ENCODE measurements at regions not wholly inside any gene's neighbourhood (a gene's known extent, or its start where the extent isn't known, plus 50 kb on each side); places are given as distances from the start of the nearest gene placed in this dataset.

DNA sequence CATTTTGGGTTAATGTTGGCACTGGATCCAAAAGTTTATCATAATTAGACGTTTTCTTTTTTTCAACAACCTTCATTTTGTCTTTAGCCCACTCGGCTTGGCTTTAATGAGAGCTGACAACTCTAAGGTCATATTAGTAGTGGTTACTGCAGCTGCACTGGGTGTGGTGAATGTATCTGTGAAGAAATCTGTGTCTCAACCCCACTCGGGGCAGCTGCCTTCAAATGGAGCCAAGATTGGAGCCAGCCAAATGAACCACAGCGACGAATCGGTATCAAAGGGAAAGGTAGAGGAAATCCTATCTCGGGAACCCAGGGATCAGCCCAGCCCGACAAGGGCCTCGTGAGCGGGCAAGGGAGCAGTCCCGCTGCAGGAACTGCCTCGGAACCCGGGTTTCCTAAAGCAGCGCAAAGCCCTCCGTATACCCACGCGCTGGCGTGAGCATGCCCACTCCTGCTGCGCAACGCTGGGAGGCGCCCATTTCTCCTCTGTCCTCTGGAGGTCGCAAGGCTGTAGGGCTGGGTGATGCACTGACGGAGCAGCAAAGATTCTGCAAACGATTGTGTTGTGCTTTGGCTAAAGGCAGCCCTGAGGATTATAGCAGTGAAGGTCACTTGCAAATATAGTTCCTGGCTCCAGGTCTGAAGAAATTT is 98.7 kb upstream of the MBL2 start:
- TF ChIP-seq POLR2A (IDR thresholded peaks at IDR 0.05) = no peak
- TF ChIP-seq, protein P1, sequence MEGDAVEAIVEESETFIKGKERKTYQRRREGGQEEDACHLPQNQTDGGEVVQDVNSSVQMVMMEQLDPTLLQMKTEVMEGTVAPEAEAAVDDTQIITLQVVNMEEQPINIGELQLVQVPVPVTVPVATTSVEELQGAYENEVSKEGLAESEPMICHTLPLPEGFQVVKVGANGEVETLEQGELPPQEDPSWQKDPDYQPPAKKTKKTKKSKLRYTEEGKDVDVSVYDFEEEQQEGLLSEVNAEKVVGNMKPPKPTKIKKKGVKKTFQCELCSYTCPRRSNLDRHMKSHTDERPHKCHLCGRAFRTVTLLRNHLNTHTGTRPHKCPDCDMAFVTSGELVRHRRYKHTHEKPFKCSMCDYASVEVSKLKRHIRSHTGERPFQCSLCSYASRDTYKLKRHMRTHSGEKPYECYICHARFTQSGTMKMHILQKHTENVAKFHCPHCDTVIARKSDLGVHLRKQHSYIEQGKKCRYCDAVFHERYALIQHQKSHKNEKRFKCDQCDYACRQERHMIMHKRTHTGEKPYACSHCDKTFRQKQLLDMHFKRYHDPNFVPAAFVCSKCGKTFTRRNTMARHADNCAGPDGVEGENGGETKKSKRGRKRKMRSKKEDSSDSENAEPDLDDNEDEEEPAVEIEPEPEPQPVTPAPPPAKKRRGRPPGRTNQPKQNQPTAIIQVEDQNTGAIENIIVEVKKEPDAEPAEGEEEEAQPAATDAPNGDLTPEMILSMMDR (IDR thresholded peaks at IDR 0.05) = no peak
- intact Hi-C loops (cut with DNase I) = no loop called here
- 68 to 80% methylated on average over 6 to 15 of the region's 24 CpGs for WGBS, 2 donors

DNA sequence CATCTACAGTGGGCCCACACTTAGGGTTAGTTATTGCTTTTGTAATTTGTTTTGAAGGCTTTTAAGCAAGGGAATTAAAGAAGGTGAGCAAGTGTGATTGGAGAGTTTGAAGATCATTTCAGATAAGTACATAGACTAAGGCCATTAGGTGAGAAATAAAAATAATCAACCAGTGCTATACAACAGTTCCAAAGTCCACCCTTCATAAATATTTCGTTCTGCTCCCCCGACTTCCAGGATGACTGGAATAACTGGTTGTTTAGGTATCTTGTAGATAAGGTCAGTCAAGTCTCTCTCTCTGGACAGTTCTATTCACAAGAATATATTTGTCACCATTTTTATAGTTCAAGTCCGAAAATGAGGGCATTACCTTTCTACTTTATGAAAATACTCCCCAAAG is 98.0 kb upstream of the MBL2 start:
- H3K36me3 ChIP-seq = no peaks in the 10 kb centered on the region
- H3K27me3 ChIP-seq = no peaks in the 10 kb centered on the region
- no peaks in the 10 kb centered on the region for H3K4me1 ChIP-seq
- intact Hi-C loops (cut with DNase I) = no loop called here
- TF ChIP-seq, protein P1 (IDR thresholded peaks at IDR 0.05) = no peak
- TF ChIP-seq POLR2A (IDR thresholded peaks at IDR 0.05) = no peak
- H3K4me3 ChIP-seq = no peak overlapping the region
- DNase-seq = no peak
- WGBS, 2 donors = 60 to 81% methylated on average over 3 of the region's 3 CpGs
- H3K9me3 ChIP-seq = peaks cover 0 to 8% (median 0%) of the 10 kb centered on the region in 3 donors
- H3K27ac ChIP-seq = no peak overlapping the region

More for the DNA sequence above, 98.7 kb upstream of the MBL2 start:
- no peak for DNase-seq
- Histone ChIP-seq H3K27me3 (no peaks in the 10 kb centered on the region), H3K27ac (no peak overlapping the region), H3K4me3 (no peak overlapping the region), H3K36me3 (no peaks in the 10 kb centered on the region), H3K9me3 (peaks cover 0 to 8% (median 0%) of the 10 kb centered on the region in 3 donors), H3K4me1 (no peaks in the 10 kb centered on the region)

DNA sequence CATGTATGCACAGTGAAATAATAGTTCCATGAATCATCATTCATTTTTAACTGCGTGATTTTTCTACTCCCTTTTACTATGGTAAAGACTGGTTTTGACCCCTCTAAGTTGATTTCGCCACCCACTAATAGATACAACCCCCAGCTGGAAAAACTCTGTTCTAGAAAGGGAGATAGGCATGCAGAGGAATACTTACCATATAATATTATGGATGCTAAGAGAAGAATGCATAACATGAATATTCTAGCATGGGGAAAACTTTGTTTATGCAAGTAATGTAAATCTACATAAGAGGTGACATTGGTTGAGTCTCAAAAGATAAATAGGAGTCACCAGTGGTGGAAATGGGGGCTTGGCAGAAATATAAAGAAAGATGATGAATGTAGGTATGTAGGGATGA is 97.3 kb upstream of the MBL2 start:
- TF ChIP-seq POLR2A (IDR thresholded peaks at IDR 0.05) = no peak
- TF ChIP-seq, protein P1 (IDR thresholded peaks at IDR 0.05) = no peak
- intact Hi-C loops (cut with DNase I) = no loop called here
- 79 to 80% methylated on average over 2 of the region's 2 CpGs for WGBS, 2 donors
- H3K27me3 ChIP-seq = no peaks in the 10 kb centered on the region
- H3K4me1 ChIP-seq = no peaks in the 10 kb centered on the region
- peaks cover 0 to 8% (median 0%) of the 10 kb centered on the region in 3 donors for H3K9me3 ChIP-seq
- no peak for DNase-seq
- no peaks in the 10 kb centered on the region for H3K36me3 ChIP-seq
- H3K27ac ChIP-seq = no peak overlapping the region
- no peak overlapping the region for H3K4me3 ChIP-seq

DNA sequence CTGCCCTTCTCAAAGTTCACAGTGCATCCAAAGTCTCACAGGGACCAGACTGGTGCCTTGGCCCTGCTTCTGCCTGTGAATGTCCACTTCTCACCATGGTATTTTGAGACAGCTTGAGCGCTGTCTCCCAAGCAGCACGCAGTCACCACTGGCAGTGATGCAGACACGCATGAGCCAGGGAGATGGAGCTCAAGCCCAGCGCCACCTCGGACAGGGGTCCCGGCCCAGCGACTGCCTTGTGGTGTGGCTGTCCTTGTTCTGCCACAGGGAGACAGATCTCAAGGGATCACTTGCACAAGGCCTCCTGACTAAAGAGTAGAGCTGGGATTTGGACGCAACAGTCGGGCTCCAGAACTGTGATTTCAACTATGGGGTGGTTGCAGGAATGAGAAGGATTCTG is 92.6 kb upstream of the MBL2 start:
- DNase-seq = no peak
- no peaks in the 10 kb centered on the region for H3K27me3 ChIP-seq
- H3K4me1 ChIP-seq = peaks cover 0 to 12% (median 0%) of the 10 kb centered on the region in 3 donors
- 90% methylated on average over 4 of the region's 9 CpGs; no CpG with 5 or more reads in 1 of the 2 donors for WGBS, 2 donors
- no peaks in the 10 kb centered on the region for H3K36me3 ChIP-seq
- intact Hi-C loops (cut with DNase I) = no loop called here
- H3K9me3 ChIP-seq = peaks cover 0 to 8% (median 0%) of the 10 kb centered on the region in 3 donors
- no peak overlapping the region for H3K4me3 ChIP-seq
- H3K27ac ChIP-seq = no peak overlapping the region
- TF ChIP-seq, protein P1 (IDR thresholded peaks at IDR 0.05) = no peak
- no peak for TF ChIP-seq POLR2A (IDR thresholded peaks at IDR 0.05)

DNA sequence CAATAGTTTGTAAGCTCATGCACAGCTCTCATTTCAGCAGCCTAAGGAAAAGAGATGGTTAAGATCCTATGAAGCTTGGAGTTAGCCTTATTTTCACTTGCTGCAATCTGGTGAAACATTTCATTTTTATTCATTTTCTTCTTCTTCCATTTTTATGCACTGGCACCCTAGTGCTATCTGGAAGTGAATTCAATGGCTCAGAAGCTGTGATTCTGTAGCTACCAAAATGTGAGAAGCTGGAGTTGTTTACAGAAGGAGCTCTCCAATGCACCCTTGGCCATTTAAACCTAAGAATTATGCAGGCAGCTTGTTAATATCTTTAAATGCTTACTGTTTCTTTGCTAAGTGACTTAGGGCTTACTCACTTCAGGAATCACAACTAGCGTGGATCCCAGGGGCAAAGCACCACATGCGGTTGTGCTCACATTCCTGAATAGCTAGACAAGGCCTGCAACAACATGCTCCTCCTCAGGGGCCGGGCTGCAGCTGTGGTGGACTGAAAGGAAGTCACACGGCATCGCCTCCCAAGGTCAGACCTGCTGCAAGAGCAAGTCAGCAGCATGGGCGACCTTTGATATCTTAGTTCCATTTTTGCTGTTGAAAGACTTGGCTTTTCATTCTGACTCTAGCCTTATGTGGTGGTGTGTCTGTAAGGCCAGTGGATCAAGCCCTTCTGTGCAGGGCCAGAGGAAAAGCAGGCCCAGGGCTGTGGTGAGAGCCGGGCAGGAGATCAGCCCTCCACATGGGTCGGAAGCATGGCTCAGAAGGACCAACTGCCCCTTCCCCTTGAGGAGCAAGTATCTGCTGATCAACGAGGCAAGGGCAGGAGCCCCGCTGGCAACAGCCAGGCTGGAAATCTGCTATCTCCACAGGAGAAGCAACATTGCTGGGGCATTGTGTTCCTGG is 91.9 kb upstream of the MBL2 start:
- peaks cover 0 to 12% (median 0%) of the 10 kb centered on the region in 3 donors for H3K4me1 ChIP-seq
- no peak for TF ChIP-seq POLR2A (IDR thresholded peaks at IDR 0.05)
- TF ChIP-seq, protein P1 (IDR thresholded peaks at IDR 0.05) = no peak
- no peaks in the 10 kb centered on the region for H3K36me3 ChIP-seq
- H3K27me3 ChIP-seq = no peaks in the 10 kb centered on the region
- intact Hi-C loops (cut with DNase I) = no loop called here
- H3K9me3 ChIP-seq = peaks cover 0 to 8% (median 0%) of the 10 kb centered on the region in 3 donors
- DNase-seq = no peak
- WGBS, 2 donors = 25 to 50% methylated on average over 2 to 8 of the region's 10 CpGs
- no peak overlapping the region for H3K27ac ChIP-seq
- no peak overlapping the region for H3K4me3 ChIP-seq

All from esophagus squamous epithelium (tissue), 5 donors.